ENCODE measurements at regions not wholly inside any gene's neighbourhood (a gene's known extent, or its start where the extent isn't known, plus 50 kb on each side); places are given as distances from the start of the nearest gene placed in this dataset.

- Mint-ChIP-seq H3K4me1 (no peaks in the 10 kb centered on the region), H3K4me3 (no peak overlapping the region), H3K27ac (no peak overlapping the region), H3K27me3 (no peaks in the 10 kb centered on the region), H3K36me3 (ENCODE audit: low read depth) (no peaks in the 10 kb centered on the region), H3K9me3 (no peaks in the 10 kb centered on the region)
- ChIA-PET POLR2A (no interaction called here), CTCF (interaction anchor here (1.8 kb wide), 1 partner anchor 9 kb away, joined by 4 read pairs; no protein-coding TSS in a partner anchor)
- no peak for DNase-seq
Measured at GRCh38 chr18:53784253-53784652, 440.2 kb downstream of the MBD2 start.

DNA sequence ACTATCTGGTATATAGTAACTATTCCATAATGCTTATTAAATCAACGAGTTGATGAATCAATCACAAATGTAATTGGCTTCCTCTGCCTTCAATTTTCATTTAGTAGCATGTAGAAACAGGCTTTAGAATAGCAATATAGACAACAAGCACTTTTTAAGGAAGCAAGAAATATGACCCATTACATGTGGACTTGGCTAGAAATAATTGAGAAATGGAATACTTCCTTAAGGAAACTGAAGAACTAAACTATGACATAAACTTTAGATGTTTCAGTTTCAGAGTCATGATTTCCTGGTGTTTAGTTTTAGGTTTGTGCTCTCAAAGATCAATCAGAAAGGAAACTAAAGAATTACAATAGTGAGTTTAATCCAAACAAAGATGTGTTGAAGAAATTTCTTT is 443.8 kb downstream of the MBD2 start:
- H3K36me3 Mint-ChIP-seq (ENCODE audit: low read depth): no peaks in the 10 kb centered on the region

DNA sequence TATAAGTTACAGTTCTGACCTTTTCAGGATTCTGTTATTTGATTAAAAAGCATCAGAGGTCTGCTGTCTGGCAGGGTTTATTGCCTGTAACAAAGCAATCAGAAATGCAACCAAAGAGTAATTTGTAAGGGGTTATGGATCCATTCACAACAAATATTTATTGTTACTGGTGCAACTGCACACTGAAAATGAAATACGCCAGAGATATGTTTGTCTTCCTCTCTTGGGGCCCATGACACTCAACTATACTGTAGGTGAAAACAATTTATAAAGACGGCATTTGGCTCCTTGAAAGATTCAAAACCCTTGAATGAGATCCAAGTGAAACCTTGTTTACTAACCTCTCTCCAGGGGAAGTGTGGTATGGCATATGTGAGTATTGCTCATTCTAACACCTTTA is 452.2 kb downstream of the MBD2 start:
- H3K36me3 Mint-ChIP-seq (ENCODE audit: low read depth): no peaks in the 10 kb centered on the region
- ChIA-PET POLR2A (no interaction called here), CTCF (no interaction called here)
- H3K27ac Mint-ChIP-seq: no peak overlapping the region
- H3K9me3 Mint-ChIP-seq: no peaks in the 10 kb centered on the region
- DNase-seq: no peak
- H3K27me3 Mint-ChIP-seq: no peaks in the 10 kb centered on the region
- no peaks in the 10 kb centered on the region for H3K4me1 Mint-ChIP-seq
- H3K4me3 Mint-ChIP-seq: no peak overlapping the region

More for the DNA sequence above, 443.8 kb downstream of the MBD2 start:
- CTCF ChIA-PET: no interaction called here
- H3K9me3 Mint-ChIP-seq: no peaks in the 10 kb centered on the region
- no peak for DNase-seq
- no peaks in the 10 kb centered on the region for H3K4me1 Mint-ChIP-seq
- POLR2A ChIA-PET: no interaction called here
- H3K4me3 Mint-ChIP-seq: no peak overlapping the region
- no peak overlapping the region for H3K27ac Mint-ChIP-seq
- no peaks in the 10 kb centered on the region for H3K27me3 Mint-ChIP-seq

GRCh38 chr18:53771664-53772063 is 452.8 kb downstream of the MBD2 start:
- ChIA-PET CTCF (no interaction called here), POLR2A (no interaction called here)
- no peaks in the 10 kb centered on the region for H3K9me3 Mint-ChIP-seq
- no peak overlapping the region for H3K4me3 Mint-ChIP-seq
- DNase-seq: no peak
- H3K27me3 Mint-ChIP-seq: no peaks in the 10 kb centered on the region
- H3K36me3 Mint-ChIP-seq (ENCODE audit: low read depth): no peaks in the 10 kb centered on the region
- H3K4me1 Mint-ChIP-seq: no peaks in the 10 kb centered on the region
- H3K27ac Mint-ChIP-seq: no peak overlapping the region

DNA sequence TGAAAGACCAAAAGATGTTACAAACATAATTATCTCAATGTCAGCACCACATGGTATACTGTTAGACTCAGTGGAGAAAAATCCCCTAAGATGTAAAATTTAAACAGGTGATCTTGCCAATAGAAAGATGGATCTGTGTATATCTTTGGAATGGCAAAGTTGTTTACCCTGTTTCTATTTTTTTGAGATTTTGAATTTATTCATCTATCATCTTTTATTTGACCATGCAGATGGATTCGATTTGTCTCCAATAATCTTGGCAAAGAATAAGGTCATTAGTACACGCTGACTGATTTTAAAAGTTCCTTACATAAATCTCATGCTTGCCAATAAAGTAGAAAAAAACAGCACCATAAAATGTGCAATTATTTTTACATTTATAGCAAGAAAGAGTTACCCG is 459.3 kb downstream of the MBD2 start:
- POLR2A ChIA-PET: no interaction called here
- no peaks in the 10 kb centered on the region for H3K36me3 Mint-ChIP-seq (ENCODE audit: low read depth)

GRCh38 chr18:53764086-53764485 is 460.4 kb downstream of the MBD2 start:
- no peak overlapping the region for H3K4me3 Mint-ChIP-seq
- no peaks in the 10 kb centered on the region for H3K36me3 Mint-ChIP-seq (ENCODE audit: low read depth)
- H3K27ac Mint-ChIP-seq: no peak overlapping the region
- DNase-seq: no peak
- no peaks in the 10 kb centered on the region for H3K27me3 Mint-ChIP-seq
- H3K4me1 Mint-ChIP-seq: no peaks in the 10 kb centered on the region
- no peaks in the 10 kb centered on the region for H3K9me3 Mint-ChIP-seq
- ChIA-PET POLR2A (no interaction called here), CTCF (no interaction called here)

More for the DNA sequence above, 459.3 kb downstream of the MBD2 start:
- no peaks in the 10 kb centered on the region for H3K4me1 Mint-ChIP-seq
- no peak for DNase-seq
- CTCF ChIA-PET: no interaction called here
- H3K27me3 Mint-ChIP-seq: no peaks in the 10 kb centered on the region
- H3K27ac Mint-ChIP-seq: no peak overlapping the region
- no peaks in the 10 kb centered on the region for H3K9me3 Mint-ChIP-seq
- H3K4me3 Mint-ChIP-seq: no peak overlapping the region

GRCh38 chr18:53757328-53757727 is 467.1 kb downstream of the MBD2 start:
- POLR2A ChIA-PET: no interaction called here

GRCh38 chr18:53756610-53756972 is 467.9 kb downstream of the MBD2 start:
- POLR2A ChIA-PET: no interaction called here
- Mint-ChIP-seq H3K27ac (no peak overlapping the region), H3K36me3 (ENCODE audit: low read depth) (no peaks in the 10 kb centered on the region), H3K27me3 (no peaks in the 10 kb centered on the region), H3K4me3 (no peak overlapping the region), H3K4me1 (no peaks in the 10 kb centered on the region), H3K9me3 (no peaks in the 10 kb centered on the region)
- no peak for DNase-seq
- CTCF ChIA-PET: no interaction called here

More at GRCh38 chr18:53757328-53757727, 467.1 kb downstream of the MBD2 start:
- no peaks in the 10 kb centered on the region for H3K36me3 Mint-ChIP-seq (ENCODE audit: low read depth)
- no peak overlapping the region for H3K27ac Mint-ChIP-seq
- no peak for DNase-seq
- H3K4me1 Mint-ChIP-seq: no peaks in the 10 kb centered on the region
- CTCF ChIA-PET: no interaction called here
- H3K27me3 Mint-ChIP-seq: no peaks in the 10 kb centered on the region
- no peaks in the 10 kb centered on the region for H3K9me3 Mint-ChIP-seq
- H3K4me3 Mint-ChIP-seq: no peak overlapping the region

GRCh38 chr18:53755914-53756609 is 468.4 kb downstream of the MBD2 start:
- CTCF ChIA-PET: no interaction called here
- POLR2A ChIA-PET: no interaction called here
- H3K4me3 Mint-ChIP-seq: no peak overlapping the region
- DNase-seq: no peak
- no peaks in the 10 kb centered on the region for H3K27me3 Mint-ChIP-seq
- no peaks in the 10 kb centered on the region for H3K9me3 Mint-ChIP-seq
- no peak overlapping the region for H3K27ac Mint-ChIP-seq
- no peaks in the 10 kb centered on the region for H3K4me1 Mint-ChIP-seq
- H3K36me3 Mint-ChIP-seq (ENCODE audit: low read depth): no peaks in the 10 kb centered on the region

DNA sequence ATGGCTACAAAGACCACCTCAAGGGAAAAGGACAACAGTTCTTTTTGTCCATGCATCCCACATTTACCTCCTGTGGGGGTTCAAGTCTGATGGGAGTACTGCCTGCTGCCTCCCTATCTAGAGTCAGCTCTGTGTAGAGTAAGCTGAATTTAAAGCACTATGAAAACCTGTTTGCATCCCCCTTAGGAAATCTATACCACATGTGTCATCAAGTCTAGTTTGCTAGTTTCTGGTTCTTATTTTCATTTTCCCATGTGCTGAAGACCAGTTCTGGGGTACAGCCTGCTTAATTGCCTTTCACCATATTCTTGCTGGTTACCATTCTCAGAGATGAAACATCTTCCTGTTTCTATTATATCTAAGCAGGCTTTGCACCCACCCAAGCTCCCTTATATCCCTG is 470.3 kb downstream of the MBD2 start:
- Mint-ChIP-seq H3K9me3 (no peaks in the 10 kb centered on the region), H3K27ac (no peak overlapping the region), H3K4me3 (no peak overlapping the region), H3K4me1 (no peaks in the 10 kb centered on the region), H3K36me3 (ENCODE audit: low read depth) (no peaks in the 10 kb centered on the region), H3K27me3 (no peaks in the 10 kb centered on the region)
- no peak for DNase-seq
- ChIA-PET CTCF (no interaction called here), POLR2A (no interaction called here)

- H3K36me3 Mint-ChIP-seq (ENCODE audit: low read depth): no peaks in the 10 kb centered on the region
- H3K27ac Mint-ChIP-seq: no peak overlapping the region
- no peak for DNase-seq
- H3K4me1 Mint-ChIP-seq: no peaks in the 10 kb centered on the region
- H3K9me3 Mint-ChIP-seq: no peaks in the 10 kb centered on the region
- ChIA-PET CTCF (no interaction called here), POLR2A (no interaction called here)
- no peaks in the 10 kb centered on the region for H3K27me3 Mint-ChIP-seq
- H3K4me3 Mint-ChIP-seq: no peak overlapping the region
Measured at GRCh38 chr18:53753601-53754000, 470.9 kb downstream of the MBD2 start.

DNA sequence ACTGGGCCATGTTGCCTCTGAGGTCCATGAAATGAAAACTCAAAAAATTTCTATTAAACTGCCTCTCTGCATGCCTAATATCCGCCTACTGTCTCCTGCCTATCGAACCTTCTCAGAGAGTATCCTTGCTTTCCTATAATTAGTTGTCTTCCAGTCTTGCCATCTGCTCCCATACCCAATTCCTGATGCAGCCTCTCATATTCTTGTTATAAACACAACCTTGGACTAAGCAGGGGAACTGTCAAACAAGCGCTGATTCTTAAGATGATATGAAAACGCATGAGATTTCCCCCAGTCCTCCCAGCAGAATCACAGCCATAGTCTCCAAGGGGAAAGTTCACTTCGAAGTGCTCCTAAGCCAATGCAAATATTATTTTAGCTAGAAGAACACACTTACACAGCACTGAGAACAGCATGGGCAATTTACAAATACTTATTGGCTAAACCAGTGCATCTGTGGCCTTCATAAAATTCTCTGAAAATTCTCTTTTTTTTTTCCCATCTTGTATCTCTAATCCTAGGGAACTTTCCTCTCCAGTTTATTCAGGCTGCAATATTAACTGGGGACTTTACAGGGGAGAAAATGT is 471.6 kb downstream of the MBD2 start:
- Mint-ChIP-seq H3K27me3 (no peaks in the 10 kb centered on the region), H3K9me3 (no peaks in the 10 kb centered on the region), H3K27ac (no peak overlapping the region), H3K4me1 (no peaks in the 10 kb centered on the region), H3K4me3 (no peak overlapping the region), H3K36me3 (ENCODE audit: low read depth) (no peaks in the 10 kb centered on the region)
- ChIA-PET CTCF (no interaction called here), POLR2A (no interaction called here)
- DNase-seq: no peak

DNA sequence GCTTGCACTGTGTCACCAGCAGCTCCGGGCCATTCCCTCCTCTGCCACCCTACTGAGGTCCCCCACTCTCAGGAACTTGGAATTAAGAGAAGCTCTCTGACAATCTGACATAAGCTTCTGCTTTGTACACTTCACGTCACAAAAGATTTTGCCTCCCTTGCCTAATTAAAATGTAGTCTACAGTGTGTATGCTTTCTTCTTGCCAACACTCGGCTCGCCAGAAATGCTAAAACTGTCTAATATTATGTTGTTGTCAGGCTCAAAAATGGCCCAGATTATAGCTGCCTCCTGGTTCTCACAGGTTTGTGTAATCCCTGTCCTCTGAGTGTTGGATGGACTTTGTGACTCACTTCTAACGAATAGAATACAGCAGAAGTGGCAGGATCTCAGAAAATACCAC is 474.7 kb downstream of the MBD2 start:
- no peaks in the 10 kb centered on the region for H3K9me3 Mint-ChIP-seq
- no peaks in the 10 kb centered on the region for H3K27me3 Mint-ChIP-seq
- no peak for DNase-seq
- POLR2A ChIA-PET: no interaction called here
- H3K4me1 Mint-ChIP-seq: no peaks in the 10 kb centered on the region
- H3K36me3 Mint-ChIP-seq (ENCODE audit: low read depth): no peaks in the 10 kb centered on the region
- no peak overlapping the region for H3K27ac Mint-ChIP-seq
- CTCF ChIA-PET: no interaction called here
- H3K4me3 Mint-ChIP-seq: no peak overlapping the region

DNA sequence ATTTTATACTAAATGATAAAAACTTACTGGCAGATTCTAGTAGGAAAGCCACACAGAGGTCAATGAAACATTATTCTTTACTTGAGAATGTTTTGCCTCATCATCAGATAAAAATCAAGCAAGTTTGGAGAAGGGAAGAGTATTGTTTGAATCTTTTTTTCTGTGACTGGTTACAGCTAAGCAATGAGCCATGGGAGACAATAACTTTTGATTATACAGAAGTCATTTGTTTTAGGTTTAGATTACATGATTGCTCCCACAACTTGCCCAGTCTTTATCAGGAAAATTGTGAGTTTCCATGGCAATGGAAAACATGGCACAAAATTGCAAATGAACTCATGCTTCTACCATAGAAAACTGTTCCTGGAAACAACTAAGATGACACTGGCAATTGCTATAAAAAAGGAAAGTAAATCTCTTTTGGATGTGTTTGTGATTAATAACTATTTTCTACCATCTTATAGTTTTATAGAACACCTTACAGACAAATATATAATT is 476.8 kb downstream of the MBD2 start:
- H3K36me3 Mint-ChIP-seq (ENCODE audit: low read depth): no peaks in the 10 kb centered on the region
- H3K4me3 Mint-ChIP-seq: no peak overlapping the region
- H3K9me3 Mint-ChIP-seq: no peaks in the 10 kb centered on the region
- ChIA-PET CTCF (no interaction called here), POLR2A (no interaction called here)
- H3K27me3 Mint-ChIP-seq: no peaks in the 10 kb centered on the region
- no peak overlapping the region for H3K27ac Mint-ChIP-seq
- no peak for DNase-seq
- H3K4me1 Mint-ChIP-seq: no peaks in the 10 kb centered on the region

Data from activated CD4-positive, alpha-beta T cell treated with anti-CD3 and anti-CD28 coated beads, Interleukin-2, amount 10 ng/mL, durations not matched to agents 7 days and 5 days (primary cell).